Left colon (tissue), 2 donors: ENCODE measurements at regions not wholly inside any gene's neighbourhood (a gene's known extent, or its start where the extent isn't known, plus 50 kb on each side); places are given as distances from the start of the nearest gene placed in this dataset.
A peak's percentile ranks its signal among the peaks of the same experiment; 100 is the strongest.

Experiments
- ATAC-seq: fragments of 200-7000 bp; cut with Tn5 transposase; one replicate; pipeline ENCODE4 v1.9.1; 2020; ENCODE audit warnings: mild to moderate bottlenecking, moderate library complexity
- DNase-seq, 2 donors: peaks; one replicate each; pipeline ENCODE4 v3.0.0-alpha.2; 2020
- intact Hi-C, 2 donors: fragments of 100-400 bp; cut with DNase I in 1 of 2; cut with micrococcal nuclease in 1 of 2; formaldehyde crosslinking; loops; one replicate each; pipeline versions ENCODE4 v1.11.2 to v1.14.0; 2022; cut with DNase I, micrococcal nuclease
- donor health status: DM: no; HTN: no; CAD: no.
- donor health status: DM: yes; HTN: yes; CAD: no.

DNA sequence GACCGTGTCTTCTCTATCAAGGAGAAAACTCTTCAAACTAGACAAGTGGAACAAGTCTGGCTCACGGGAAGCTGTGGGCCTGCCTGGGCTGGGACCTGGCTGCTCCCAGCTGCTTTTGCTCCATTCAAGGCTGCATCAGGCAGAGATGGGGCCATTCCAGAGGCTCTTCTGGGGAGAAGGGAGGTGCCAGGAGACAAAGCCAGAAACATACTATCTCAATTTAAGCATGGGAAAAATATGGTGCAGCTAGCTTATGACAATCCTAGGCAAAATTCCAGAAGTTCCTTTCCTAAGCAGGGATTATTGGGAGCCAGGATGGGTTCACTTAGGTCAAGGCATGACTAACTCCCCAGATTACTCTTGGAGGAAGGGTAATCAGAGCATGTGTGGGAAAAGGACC lies 90.8 kb upstream of the SLC2A1 start:
- intact Hi-C loops, result no loop called here
- ATAC-seq (no peak), DNase-seq (no peak)

DNA sequence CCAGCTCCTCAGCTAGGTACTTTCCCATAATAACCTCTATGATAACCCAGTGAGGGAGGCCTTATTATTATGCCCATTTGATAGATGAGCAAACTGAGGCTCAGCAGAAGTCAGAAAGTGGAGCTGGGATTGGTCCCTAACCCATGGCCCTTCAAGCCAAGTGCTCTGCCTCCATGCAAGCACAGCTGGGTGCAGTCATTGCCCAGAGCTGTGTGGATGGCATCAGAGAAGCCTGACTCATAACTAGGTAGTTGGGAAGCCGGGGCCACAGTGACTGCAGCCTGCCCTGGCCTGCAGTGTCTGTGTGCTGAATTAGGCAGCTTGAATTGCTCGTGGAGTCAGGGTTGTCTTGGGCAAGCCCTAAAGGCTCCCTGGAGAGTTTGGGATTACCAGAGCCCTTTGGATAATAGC lies 89.9 kb upstream of the SLC2A1 start:
- ATAC-seq (no peak), DNase-seq (no peak)

GRCh38 chr1:43047135-43047534 lies 88.5 kb upstream of the SLC2A1 start:
- DNase-seq, result no peak
- no peak for ATAC-seq
- intact Hi-C loops, result no loop called here

More for the DNA sequence above, 89.9 kb upstream of the SLC2A1 start:
- intact Hi-C loops, result no loop called here

DNA sequence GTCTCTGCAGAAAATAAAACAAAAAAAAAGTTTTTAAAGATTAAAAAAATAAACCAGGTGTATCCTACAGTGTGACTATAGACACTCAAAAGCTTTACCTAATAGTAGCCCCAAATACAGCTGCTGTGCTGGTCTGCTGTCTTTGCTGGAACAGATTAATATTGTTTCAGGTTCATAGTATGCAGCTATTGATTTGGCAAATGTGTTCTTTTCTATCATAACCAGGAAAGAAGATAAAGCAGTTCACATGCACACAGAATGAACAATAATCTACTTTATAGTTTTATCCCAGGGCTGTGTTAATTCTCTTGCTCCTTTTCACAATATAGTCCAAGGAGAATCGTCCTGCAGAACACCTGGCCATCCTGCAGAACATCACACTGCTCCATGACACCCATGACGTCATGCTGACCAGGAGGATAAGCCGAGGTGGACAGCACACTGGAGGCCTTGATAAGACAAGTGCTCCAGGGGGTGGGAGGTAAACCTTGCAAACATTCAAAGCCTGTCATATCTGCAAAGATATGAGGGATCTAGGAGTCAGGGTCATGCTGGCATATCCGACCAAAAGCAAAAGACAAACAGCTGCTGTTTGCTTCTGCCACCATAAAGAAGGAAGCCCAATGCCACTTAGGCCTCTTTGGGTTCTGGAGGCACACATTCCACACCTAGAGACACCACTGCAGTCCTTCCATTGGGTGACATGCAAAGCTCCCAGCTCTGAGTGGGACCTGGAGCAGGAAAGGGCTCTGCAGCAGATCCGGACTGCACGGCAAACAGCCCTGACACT lies 86.1 kb upstream of the SLC2A1 start:
- intact Hi-C loops, result no loop called here
- no peak for ATAC-seq
- DNase-seq, result no peak

GRCh38 chr1:43043695-43044094 lies 85.0 kb upstream of the SLC2A1 start:
- intact Hi-C loops, result no loop called here
- DNase-seq (no peak), ATAC-seq (no peak)

GRCh38 chr1:43042773-43043457 lies 84.2 kb upstream of the SLC2A1 start:
- intact Hi-C loops, result no loop called here
- ATAC-seq (no peak), DNase-seq (no peak)

GRCh38 chr1:43042127-43042526 lies 83.5 kb upstream of the SLC2A1 start:
- no peak for DNase-seq
- ATAC-seq, result no peak
- intact Hi-C loops, result no loop called here

GRCh38 chr1:43041591-43041990 lies 82.9 kb upstream of the SLC2A1 start:
- intact Hi-C loops, result no loop called here
- DNase-seq (no peak), ATAC-seq (no peak)

- DNase-seq, result no peak
- intact Hi-C loops, result no loop called here
- peak; percentile 66 for ATAC-seq
Measured at GRCh38 chr1:43039228-43040055, 80.8 kb upstream of the SLC2A1 start.

DNA sequence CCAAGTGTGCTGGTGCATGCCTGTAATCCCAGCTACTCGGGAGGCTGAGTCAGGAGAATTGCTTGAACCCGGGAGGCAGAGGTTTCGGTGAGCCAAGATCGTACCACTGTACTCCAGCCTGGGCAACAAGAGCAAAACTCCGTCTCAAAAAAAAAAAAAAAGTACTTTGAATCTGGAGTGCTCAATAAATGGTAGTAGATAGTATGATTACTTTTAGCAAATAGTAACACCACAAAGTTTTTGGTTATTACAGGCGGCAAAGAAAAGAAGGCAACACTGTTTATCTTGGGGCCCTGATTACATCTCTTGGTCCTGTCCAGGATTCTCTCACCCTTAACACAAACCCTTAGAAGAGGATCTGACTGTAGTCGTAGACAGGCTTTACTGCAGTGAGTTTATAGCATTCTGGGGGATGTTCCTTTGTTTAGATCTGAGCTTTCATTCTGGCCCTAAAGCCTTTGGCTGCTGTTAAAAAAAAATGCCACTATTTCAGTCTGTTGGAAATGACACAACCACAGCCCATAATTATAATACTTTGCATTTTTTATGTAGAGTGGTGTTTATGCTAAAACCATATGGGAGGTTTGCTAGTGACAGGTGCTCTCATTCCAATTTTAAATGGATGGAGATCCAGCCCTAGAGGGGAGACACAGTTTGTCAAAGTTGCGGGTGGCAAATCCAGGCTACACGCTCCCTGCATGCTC lies 79.7 kb upstream of the SLC2A1 start:
- intact Hi-C loops, result no loop called here
- ATAC-seq (no peak), DNase-seq (no peak)

DNA sequence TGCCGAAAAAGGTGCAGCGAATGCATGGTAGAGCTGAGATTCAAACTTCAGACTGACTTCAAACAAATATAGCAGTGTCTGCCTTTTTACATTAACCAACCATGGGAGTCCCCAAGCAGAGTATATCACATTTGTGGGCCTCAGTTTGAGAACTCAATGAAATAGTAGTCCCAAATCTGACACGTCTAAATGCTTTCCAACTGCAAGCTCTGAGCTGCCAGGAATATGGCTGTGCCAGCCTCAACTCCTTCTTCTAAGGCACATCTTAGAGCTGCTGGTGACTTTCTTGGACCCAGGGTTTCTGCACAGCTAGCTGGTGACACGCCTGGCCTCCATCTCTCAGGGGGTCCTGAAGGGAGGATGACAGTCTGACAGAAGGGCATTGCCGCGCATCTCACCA lies 78.8 kb upstream of the SLC2A1 start:
- DNase-seq, result no peak
- intact Hi-C loops, result no loop called here
- ATAC-seq, result no peak

GRCh38 chr1:43036932-43037331 lies 78.3 kb upstream of the SLC2A1 start:
- ATAC-seq, result no peak
- intact Hi-C loops, result no loop called here

GRCh38 chr1:43035821-43036741 lies 77.4 kb upstream of the SLC2A1 start:
- DNase-seq (no peak), ATAC-seq (no peak)
- intact Hi-C loops, result no loop called here

More at GRCh38 chr1:43036932-43037331, 78.3 kb upstream of the SLC2A1 start:
- DNase-seq, result no peak

DNA sequence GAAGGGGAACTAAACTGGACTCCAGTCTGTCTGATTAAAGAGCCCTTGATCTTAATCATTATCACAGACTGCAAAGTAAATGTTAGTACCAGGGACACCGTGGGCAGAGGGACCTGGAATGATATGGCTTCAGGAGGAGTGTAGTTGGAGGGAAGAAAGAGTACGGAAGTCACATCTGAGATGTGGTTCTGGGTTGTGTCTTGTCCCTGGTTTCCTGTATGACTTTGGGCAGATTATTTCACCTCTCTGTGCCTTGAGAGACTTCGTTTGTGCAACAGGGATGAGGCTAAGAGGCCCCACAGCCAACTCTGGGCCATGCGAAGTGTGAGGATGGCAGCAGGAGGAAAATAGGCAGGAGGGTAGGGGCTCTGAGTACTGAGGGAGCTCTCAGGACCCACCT lies 76.1 kb upstream of the SLC2A1 start:
- no peak for DNase-seq
- intact Hi-C loops, result no loop called here
- ATAC-seq, result no peak

GRCh38 chr1:43034195-43034658 lies 75.6 kb upstream of the SLC2A1 start:
- ATAC-seq (peak; percentile 93), DNase-seq (peak in 1 of 2 donors; percentile 37)

GRCh38 chr1:43031316-43032203 lies 72.9 kb upstream of the SLC2A1 start:
- peak; percentile 60 for ATAC-seq
- no peak for DNase-seq
- intact Hi-C loops, result no loop called here

More at GRCh38 chr1:43034195-43034658, 75.6 kb upstream of the SLC2A1 start:
- intact Hi-C loops, result no loop called here

DNA sequence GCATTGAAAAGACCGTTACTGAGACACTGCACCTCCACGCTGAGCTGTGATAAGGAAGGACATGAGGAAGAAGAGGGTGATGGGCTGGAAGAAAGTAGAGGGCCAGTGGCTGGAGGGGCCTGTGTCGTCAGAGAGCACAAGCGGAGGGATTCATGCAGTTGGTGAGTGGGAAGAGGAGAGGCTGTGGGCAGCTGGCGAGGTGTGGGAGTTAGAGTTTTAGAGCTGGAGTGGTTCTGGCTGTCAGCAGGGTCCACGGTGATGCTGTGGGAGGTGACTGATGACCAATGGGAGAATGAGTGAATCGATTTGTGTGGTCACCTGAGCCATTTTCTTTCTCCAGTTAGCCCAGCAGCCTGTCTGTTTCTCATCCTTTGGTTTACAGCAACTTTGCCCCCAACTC lies 66.2 kb upstream of the SLC2A1 start:
- DNase-seq (no peak), ATAC-seq (no peak)
- intact Hi-C loops, result no loop called here
